Erythroblast (primary cell): ENCODE measurements at regions not wholly inside any gene's neighbourhood (a gene's known extent, or its start where the extent isn't known, plus 50 kb on each side); places are given as distances from the start of the nearest gene placed in this dataset.

ENCODE experiments used
- DNase-seq, 2 experiments: peaks; one replicate each; lab custom pipeline; 2025; lab: John Stamatoyannopoulos, UW
- GATA1 ChIP-seq: IDR thresholded peaks from 2 replicates; pipeline ENCODE4 v1.6.1; 2011; ENCODE audit warnings: low read depth, mild to moderate bottlenecking, control low read depth, low read length, moderate library complexity
- POLR2A ChIP-seq: IDR thresholded peaks from 2 replicates; pipeline ENCODE4 v1.6.1; 2011; ENCODE audit warnings: mild to moderate bottlenecking, low read length

- DNase-seq: no peak
- TF ChIP-seq POLR2A (no peak), GATA1 (no peak)
Observed at GRCh38 chr5:68161156-68161555, 54.4 kb upstream of the PIK3R1 start.

- DNase-seq: no peak
Observed at GRCh38 chr5:68159224-68159951, 56.2 kb upstream of the PIK3R1 start.

GRCh38 chr5:68155940-68156339 lies 59.6 kb upstream of the PIK3R1 start:
- TF ChIP-seq GATA1: no peak
- no peak for TF ChIP-seq POLR2A

More at GRCh38 chr5:68159224-68159951, 56.2 kb upstream of the PIK3R1 start:
- TF ChIP-seq GATA1: no peak

GRCh38 chr5:68154119-68154857 lies 61.3 kb upstream of the PIK3R1 start:
- DNase-seq: no peak

More at GRCh38 chr5:68155940-68156339, 59.6 kb upstream of the PIK3R1 start:
- DNase-seq: no peak

GRCh38 chr5:68151812-68152211 lies 63.7 kb upstream of the PIK3R1 start:
- DNase-seq: no peak

More at GRCh38 chr5:68154119-68154857, 61.3 kb upstream of the PIK3R1 start:
- TF ChIP-seq POLR2A (no peak), GATA1 (no peak)

GRCh38 chr5:68149189-68149588 lies 66.4 kb upstream of the PIK3R1 start:
- no peak for DNase-seq

More at GRCh38 chr5:68151812-68152211, 63.7 kb upstream of the PIK3R1 start:
- no peak for TF ChIP-seq GATA1
- TF ChIP-seq POLR2A: no peak

GRCh38 chr5:68148096-68148495 lies 67.5 kb upstream of the PIK3R1 start:
- no peak for DNase-seq

More at GRCh38 chr5:68149189-68149588, 66.4 kb upstream of the PIK3R1 start:
- TF ChIP-seq GATA1 (no peak), POLR2A (no peak)

GRCh38 chr5:68147659-68148058 lies 67.9 kb upstream of the PIK3R1 start:
- no peak for DNase-seq
- TF ChIP-seq GATA1: no peak
- no peak for TF ChIP-seq POLR2A

More at GRCh38 chr5:68148096-68148495, 67.5 kb upstream of the PIK3R1 start:
- TF ChIP-seq GATA1 (no peak), POLR2A (no peak)

- no peak for DNase-seq
- no peak for TF ChIP-seq POLR2A
Observed at GRCh38 chr5:68141494-68141893, 74.1 kb upstream of the PIK3R1 start.

- TF ChIP-seq POLR2A (no peak), GATA1 (no peak)
- no peak for DNase-seq
Observed at GRCh38 chr5:68140763-68141162, 74.8 kb upstream of the PIK3R1 start.

GRCh38 chr5:68139611-68140441 lies 75.7 kb upstream of the PIK3R1 start:
- DNase-seq: peak in 1 of 2 experiments; percentile 27
- TF ChIP-seq GATA1 (no peak), POLR2A (no peak)

GRCh38 chr5:68137511-68138140 lies 77.9 kb upstream of the PIK3R1 start:
- TF ChIP-seq POLR2A (no peak), GATA1 (no peak)
- DNase-seq: no peak
